ENCODE measurements at regions not wholly inside any gene's neighbourhood (a gene's known extent, or its start where the extent isn't known, plus 50 kb on each side); places are given as distances from the start of the nearest gene placed in this dataset.

GRCh38 chr3:106190296-106190695 is 321.5 kb upstream of the CBLB start:
- H3K27ac ChIP-seq = no peak overlapping the region
- H3K9me3 ChIP-seq = no peaks in the 10 kb centered on the region
- H3K36me3 ChIP-seq (replicated peaks in 1 of 2; ENCODE audit: insufficient read depth in 1 of 2, low read depth in 2 of 2) = no peaks in the 10 kb centered on the region
- H3K4me3 ChIP-seq = no peak overlapping the region
- TF ChIP-seq CTCF (IDR thresholded peaks at IDR 0.05) (no peak), POLR2A (IDR thresholded peaks at IDR 0.05) (no peak)
- 31 to 34% methylated on average over 2 of the region's 2 CpGs for WGBS, 2 donors
- no peaks in the 10 kb centered on the region for H3K27me3 ChIP-seq
- no peaks in the 10 kb centered on the region for H3K4me1 ChIP-seq
- no peak for DNase-seq
- intact Hi-C loops (cut with DNase I) = no loop called here
- no peak for ATAC-seq

- ATAC-seq (no peak), DNase-seq (no peak)
- no peaks in the 10 kb centered on the region for H3K9me3 ChIP-seq
- WGBS, 2 donors = 67% methylated on average over 1 of the region's 1 CpG
- no peak overlapping the region for H3K4me3 ChIP-seq
- H3K36me3 ChIP-seq (replicated peaks in 1 of 2; ENCODE audit: insufficient read depth in 1 of 2, low read depth in 2 of 2) = no peaks in the 10 kb centered on the region
- intact Hi-C loops (cut with DNase I) = no loop called here
- no peaks in the 10 kb centered on the region for H3K4me1 ChIP-seq
- no peaks in the 10 kb centered on the region for H3K27me3 ChIP-seq
- no peak overlapping the region for H3K27ac ChIP-seq
- TF ChIP-seq POLR2A (IDR thresholded peaks at IDR 0.05) (no peak), CTCF (IDR thresholded peaks at IDR 0.05) (no peak)
These were observed 322.4 kb upstream of the CBLB start for GRCh38 chr3:106191211-106191610.

DNA sequence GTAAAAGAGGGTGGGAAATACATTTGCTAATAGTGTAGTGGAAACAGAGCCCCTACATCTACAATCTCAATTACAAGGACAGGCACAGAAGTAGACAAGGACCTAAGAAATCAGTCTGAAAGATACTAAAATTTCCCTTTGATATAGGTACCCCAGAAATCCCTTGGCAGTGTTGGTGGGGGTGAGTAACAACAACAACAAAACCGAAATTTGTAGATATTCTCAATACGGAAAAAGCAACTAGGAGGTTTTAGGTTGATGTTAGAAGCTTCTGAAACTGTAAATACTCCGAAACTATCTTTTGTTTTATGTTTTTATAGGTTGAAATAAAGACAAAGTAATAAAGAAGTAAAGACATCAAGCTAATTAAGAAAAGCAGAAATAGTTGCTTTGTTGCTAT is 323.1 kb upstream of the CBLB start:
- no peak for DNase-seq
- no peaks in the 10 kb centered on the region for H3K27me3 ChIP-seq
- no peak overlapping the region for H3K4me3 ChIP-seq
- intact Hi-C loops (cut with DNase I) = no loop called here
- H3K36me3 ChIP-seq (replicated peaks in 1 of 2; ENCODE audit: insufficient read depth in 1 of 2, low read depth in 2 of 2) = no peaks in the 10 kb centered on the region
- TF ChIP-seq CTCF (IDR thresholded peaks at IDR 0.05) (no peak), POLR2A (IDR thresholded peaks at IDR 0.05) (no peak)
- no peak for ATAC-seq
- H3K27ac ChIP-seq = no peak overlapping the region
- H3K4me1 ChIP-seq = no peaks in the 10 kb centered on the region
- 44 to 55% methylated on average over 3 of the region's 3 CpGs for WGBS, 2 donors
- H3K9me3 ChIP-seq = no peaks in the 10 kb centered on the region

DNA sequence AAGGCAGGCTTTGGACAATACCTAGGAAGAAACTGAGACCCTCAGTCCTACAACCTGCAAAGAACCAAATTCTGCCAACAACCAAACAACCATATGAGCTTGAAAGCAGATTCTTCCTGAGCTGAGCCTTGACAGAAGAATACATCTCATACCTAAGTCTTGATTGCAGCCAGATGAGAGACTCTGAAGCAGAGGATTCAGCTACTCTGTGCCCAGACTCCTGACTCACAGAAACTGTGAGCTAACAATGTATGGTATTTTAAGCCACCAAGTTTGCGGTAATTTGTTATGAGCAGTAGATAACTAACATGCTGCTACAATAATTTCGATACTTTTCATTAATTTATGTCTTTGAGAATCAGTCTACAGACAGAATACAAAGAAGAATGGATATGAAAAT is 325.1 kb upstream of the CBLB start:
- H3K4me1 ChIP-seq = no peaks in the 10 kb centered on the region
- H3K27me3 ChIP-seq = no peaks in the 10 kb centered on the region
- no peaks in the 10 kb centered on the region for H3K9me3 ChIP-seq
- WGBS, 2 donors = 72 to 73% methylated on average over 2 of the region's 2 CpGs
- no peak overlapping the region for H3K4me3 ChIP-seq
- ATAC-seq (no peak), DNase-seq (no peak)
- TF ChIP-seq CTCF (IDR thresholded peaks at IDR 0.05) (no peak), POLR2A (IDR thresholded peaks at IDR 0.05) (no peak)
- intact Hi-C loops (cut with DNase I) = no loop called here
- H3K36me3 ChIP-seq (replicated peaks in 1 of 2; ENCODE audit: insufficient read depth in 1 of 2, low read depth in 2 of 2) = no peaks in the 10 kb centered on the region
- no peak overlapping the region for H3K27ac ChIP-seq

- Histone ChIP-seq H3K27ac (no peak overlapping the region), H3K4me1 (no peaks in the 10 kb centered on the region), H3K9me3 (no peaks in the 10 kb centered on the region), H3K27me3 (no peaks in the 10 kb centered on the region), H3K36me3 (replicated peaks in 1 of 2; ENCODE audit: insufficient read depth in 1 of 2, low read depth in 2 of 2) (no peaks in the 10 kb centered on the region), H3K4me3 (no peak overlapping the region)
- no peak for TF ChIP-seq CTCF (IDR thresholded peaks at IDR 0.05)
- TF ChIP-seq POLR2A (IDR thresholded peaks at IDR 0.05) = no peak
- ATAC-seq = no peak
- no peak for DNase-seq
- intact Hi-C loops (cut with DNase I) = no loop called here
- 71 to 80% methylated on average over 1 of the region's 1 CpG for whole genome bisulfite sequencing, 2 donors
These were observed 325.9 kb upstream of the CBLB start for GRCh38 chr3:106194726-106195125.

Measured in body of pancreas (tissue), 4 donors.